ENCODE measurements at regions not wholly inside any gene's neighbourhood (a gene's known extent, or its start where the extent isn't known, plus 50 kb on each side); places are given as distances from the start of the nearest gene placed in this dataset.
"Not testable (repeated sequence)": the region's sequence is repeated elsewhere in the genome, so short reads cannot be mapped to it uniquely, and the experiment has no call there.

- H3K4me3 Mint-ChIP-seq (ENCODE audit: unreplicated experiment) = no peak overlapping the region
- TF ChIP-seq, protein P1, sequence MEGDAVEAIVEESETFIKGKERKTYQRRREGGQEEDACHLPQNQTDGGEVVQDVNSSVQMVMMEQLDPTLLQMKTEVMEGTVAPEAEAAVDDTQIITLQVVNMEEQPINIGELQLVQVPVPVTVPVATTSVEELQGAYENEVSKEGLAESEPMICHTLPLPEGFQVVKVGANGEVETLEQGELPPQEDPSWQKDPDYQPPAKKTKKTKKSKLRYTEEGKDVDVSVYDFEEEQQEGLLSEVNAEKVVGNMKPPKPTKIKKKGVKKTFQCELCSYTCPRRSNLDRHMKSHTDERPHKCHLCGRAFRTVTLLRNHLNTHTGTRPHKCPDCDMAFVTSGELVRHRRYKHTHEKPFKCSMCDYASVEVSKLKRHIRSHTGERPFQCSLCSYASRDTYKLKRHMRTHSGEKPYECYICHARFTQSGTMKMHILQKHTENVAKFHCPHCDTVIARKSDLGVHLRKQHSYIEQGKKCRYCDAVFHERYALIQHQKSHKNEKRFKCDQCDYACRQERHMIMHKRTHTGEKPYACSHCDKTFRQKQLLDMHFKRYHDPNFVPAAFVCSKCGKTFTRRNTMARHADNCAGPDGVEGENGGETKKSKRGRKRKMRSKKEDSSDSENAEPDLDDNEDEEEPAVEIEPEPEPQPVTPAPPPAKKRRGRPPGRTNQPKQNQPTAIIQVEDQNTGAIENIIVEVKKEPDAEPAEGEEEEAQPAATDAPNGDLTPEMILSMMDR (IDR thresholded peaks at IDR 0.05; ENCODE audit: partially characterized antibody, unreplicated experiment) = no peak
- no peaks in the 10 kb centered on the region for H3K4me1 Mint-ChIP-seq (ENCODE audit: low read depth, unreplicated experiment)
- no peaks in the 10 kb centered on the region for H3K36me3 Mint-ChIP-seq (ENCODE audit: unreplicated experiment)
- DNase-seq = no peak
- H3K27ac Mint-ChIP-seq (ENCODE audit: unreplicated experiment) = no peak overlapping the region
- peaks cover 2% of the 10 kb centered on the region for H3K9me3 Mint-ChIP-seq (ENCODE audit: unreplicated experiment)
- peaks cover 6% of the 10 kb centered on the region for H3K27me3 Mint-ChIP-seq (ENCODE audit: unreplicated experiment)
These were observed 821.9 kb upstream of the AUTS2 start for GRCh38 chr7:68776326-68776725.

GRCh38 chr7:68783684-68784083, 814.6 kb upstream of the AUTS2 start:
- DNase-seq = no peak
- Mint-ChIP-seq H3K4me1 (ENCODE audit: low read depth, unreplicated experiment) (no peaks in the 10 kb centered on the region), H3K9me3 (ENCODE audit: unreplicated experiment) (no peaks in the 10 kb centered on the region), H3K36me3 (ENCODE audit: unreplicated experiment) (no peaks in the 10 kb centered on the region), H3K27ac (ENCODE audit: unreplicated experiment) (no peak overlapping the region), H3K27me3 (ENCODE audit: unreplicated experiment) (no peaks in the 10 kb centered on the region), H3K4me3 (ENCODE audit: unreplicated experiment) (no peak overlapping the region)
- TF ChIP-seq, protein P1 (IDR thresholded peaks at IDR 0.05; ENCODE audit: partially characterized antibody, unreplicated experiment) = no peak

GRCh38 chr7:68785036-68785435, 813.2 kb upstream of the AUTS2 start:
- TF ChIP-seq, protein P1 (IDR thresholded peaks at IDR 0.05; ENCODE audit: partially characterized antibody, unreplicated experiment) = no peak
- H3K9me3 Mint-ChIP-seq (ENCODE audit: unreplicated experiment) = no peaks in the 10 kb centered on the region

DNA sequence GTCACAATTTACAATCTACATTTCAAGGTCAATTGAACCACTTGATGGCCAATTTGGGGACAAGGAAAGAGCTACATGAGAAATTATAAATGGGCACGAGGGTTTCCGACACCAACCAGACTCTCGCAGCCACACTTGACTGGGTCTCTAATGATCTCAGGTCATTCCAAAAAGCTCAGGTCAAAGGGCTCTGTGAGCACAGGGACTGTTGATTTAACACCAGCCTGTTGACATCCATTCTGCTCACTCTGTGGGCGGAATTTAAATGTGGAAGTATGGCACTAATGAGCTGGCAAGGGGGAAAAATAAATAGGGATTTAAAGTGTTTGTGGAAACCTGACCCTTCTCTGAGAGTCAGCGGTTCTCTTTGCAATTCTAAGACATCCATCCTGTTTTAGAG, 810.7 kb upstream of the AUTS2 start:
- H3K27me3 Mint-ChIP-seq (ENCODE audit: unreplicated experiment) = no peaks in the 10 kb centered on the region
- no peaks in the 10 kb centered on the region for H3K9me3 Mint-ChIP-seq (ENCODE audit: unreplicated experiment)
- no peak overlapping the region for H3K4me3 Mint-ChIP-seq (ENCODE audit: unreplicated experiment)
- TF ChIP-seq, protein P1 (IDR thresholded peaks at IDR 0.05; ENCODE audit: partially characterized antibody, unreplicated experiment) = no peak
- no peaks in the 10 kb centered on the region for H3K4me1 Mint-ChIP-seq (ENCODE audit: low read depth, unreplicated experiment)
- no peak for DNase-seq
- H3K27ac Mint-ChIP-seq (ENCODE audit: unreplicated experiment) = no peak overlapping the region
- H3K36me3 Mint-ChIP-seq (ENCODE audit: unreplicated experiment) = no peaks in the 10 kb centered on the region

More at GRCh38 chr7:68785036-68785435, 813.2 kb upstream of the AUTS2 start:
- H3K36me3 Mint-ChIP-seq (ENCODE audit: unreplicated experiment) = no peaks in the 10 kb centered on the region
- H3K4me3 Mint-ChIP-seq (ENCODE audit: unreplicated experiment) = no peak overlapping the region
- no peaks in the 10 kb centered on the region for H3K27me3 Mint-ChIP-seq (ENCODE audit: unreplicated experiment)
- no peaks in the 10 kb centered on the region for H3K4me1 Mint-ChIP-seq (ENCODE audit: low read depth, unreplicated experiment)
- no peak overlapping the region for H3K27ac Mint-ChIP-seq (ENCODE audit: unreplicated experiment)
- DNase-seq = no peak

GRCh38 chr7:68788529-68788928, 809.7 kb upstream of the AUTS2 start:
- H3K4me3 Mint-ChIP-seq (ENCODE audit: unreplicated experiment); H3K27ac Mint-ChIP-seq (ENCODE audit: unreplicated experiment); H3K27me3 Mint-ChIP-seq (ENCODE audit: unreplicated experiment); DNase-seq; H3K4me1 Mint-ChIP-seq (ENCODE audit: low read depth, unreplicated experiment); H3K36me3 Mint-ChIP-seq (ENCODE audit: unreplicated experiment); H3K9me3 Mint-ChIP-seq (ENCODE audit: unreplicated experiment): not testable (repeated sequence)

DNA sequence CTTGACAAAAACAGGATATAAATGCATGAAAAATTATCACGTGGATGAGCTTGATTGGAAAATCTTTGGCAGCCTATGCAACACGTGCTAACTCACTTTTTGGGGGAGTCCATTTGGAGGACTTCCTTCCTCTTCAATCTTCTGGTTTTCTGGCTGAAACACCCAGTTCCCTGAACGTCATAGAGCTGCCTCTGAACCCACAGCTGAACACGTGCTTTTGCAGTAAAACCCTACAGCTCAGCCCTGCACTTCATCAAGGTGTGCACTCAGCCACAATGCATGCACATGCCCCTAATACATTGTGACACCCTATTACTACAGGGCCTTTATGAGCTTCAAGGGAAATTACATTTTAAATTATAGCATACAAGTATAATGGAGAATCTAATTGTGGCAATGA, 808.7 kb upstream of the AUTS2 start:
- H3K27me3 Mint-ChIP-seq (ENCODE audit: unreplicated experiment) = no peaks in the 10 kb centered on the region
- H3K27ac Mint-ChIP-seq (ENCODE audit: unreplicated experiment) = no peak overlapping the region
- TF ChIP-seq, protein P1 (IDR thresholded peaks at IDR 0.05; ENCODE audit: partially characterized antibody, unreplicated experiment) = no peak
- H3K9me3 Mint-ChIP-seq (ENCODE audit: unreplicated experiment) = no peaks in the 10 kb centered on the region
- no peaks in the 10 kb centered on the region for H3K4me1 Mint-ChIP-seq (ENCODE audit: low read depth, unreplicated experiment)
- H3K36me3 Mint-ChIP-seq (ENCODE audit: unreplicated experiment) = no peaks in the 10 kb centered on the region
- DNase-seq = no peak
- no peak overlapping the region for H3K4me3 Mint-ChIP-seq (ENCODE audit: unreplicated experiment)
